Liver (tissue), 7 donors: ENCODE measurements at regions not wholly inside any gene's neighbourhood (a gene's known extent, or its start where the extent isn't known, plus 50 kb on each side); places are given as distances from the start of the nearest gene placed in this dataset.

Experiments
- DNase-seq: peaks from one replicate; pipeline ENCODE4 v3.0.0-alpha.2; 2017; ENCODE audit warnings: low spot score
- H3K27ac ChIP-seq, 2 donors: one replicate each; pipeline ENCODE4 v1.7.0; 2013; ENCODE audit warnings: inconsistent platforms in 2 of 2, low read length in 2 of 2, control low read depth in 1 of 2, low read depth in 1 of 2, mild to moderate bottlenecking in 1 of 2
- H3K27me3 ChIP-seq, 4 donors: one replicate each; pipeline versions ENCODE4 v1.6.1 to v1.7.0; 2013; ENCODE audit warnings: low read length in 3 of 4, inconsistent platforms in 1 of 4, mild to moderate bottlenecking in 1 of 4, moderate library complexity in 1 of 4; ENCODE audit not compliant: control insufficient read depth in 4 of 4, insufficient read depth in 4 of 4
- H3K36me3 ChIP-seq, 4 donors: one replicate each; pipeline versions ENCODE4 v1.6.1 to v1.7.0; 2013; ENCODE audit warnings: low read length in 3 of 4, mild to moderate bottlenecking in 3 of 4, low read depth in 1 of 4, moderate library complexity in 1 of 4; ENCODE audit not compliant: control insufficient read depth in 4 of 4, insufficient read depth in 3 of 4
- H3K4me1 ChIP-seq, 4 donors: one replicate each; pipeline versions ENCODE4 v1.6.1 to v1.7.0; 2013; ENCODE audit warnings: low read length in 3 of 4, mild to moderate bottlenecking in 3 of 4, moderate library complexity in 1 of 4; ENCODE audit not compliant: control insufficient read depth in 4 of 4, insufficient read depth in 4 of 4
- H3K4me3 ChIP-seq, 3 donors: one replicate each; pipeline versions ENCODE4 v1.6.1 to v1.7.0; 2013; ENCODE audit warnings: low read length in 3 of 3, control low read depth in 1 of 3, low read depth in 1 of 3, mild to moderate bottlenecking in 1 of 3
- H3K9ac ChIP-seq, 2 donors: one replicate each; pipeline ENCODE4 v1.7.0; 2013; ENCODE audit warnings: low read length in 2 of 2, mild to moderate bottlenecking in 2 of 2, moderate library complexity in 2 of 2, control low read depth in 1 of 2, low read depth in 1 of 2
- H3K9me3 ChIP-seq, 4 donors: one replicate each; pipeline versions ENCODE4 v1.6.1 to v1.7.0; 2013; ENCODE audit warnings: low read length in 3 of 4; ENCODE audit not compliant: control insufficient read depth in 4 of 4
- EGR1 ChIP-seq, 2 donors: IDR thresholded peaks; 2 replicates each; pipeline ENCODE4 v1.6.1; 2016 to 2018; ENCODE audit warnings: antibody characterized with exemption in 2 of 2, low read depth in 2 of 2
- FOXA2 ChIP-seq: IDR thresholded peaks from 2 replicates; pipeline ENCODE4 v1.6.1; 2016; ENCODE audit warnings: antibody characterized with exemption
- GABPA ChIP-seq, 2 donors: IDR thresholded peaks in 1 of 2; conservative IDR thresholded peaks in 1 of 2; 2 replicates each; pipeline ENCODE4 v1.6.1; 2016; ENCODE audit warnings: antibody characterized with exemption in 2 of 2, mild to moderate bottlenecking in 1 of 2, moderate library complexity in 1 of 2
- HNF4A ChIP-seq, 2 donors: conservative IDR thresholded peaks; 2 replicates each; pipeline ENCODE4 v1.6.1; 2016; ENCODE audit warnings: antibody characterized with exemption in 2 of 2, mild to moderate bottlenecking in 2 of 2
- HNF4G ChIP-seq: IDR thresholded peaks from 2 replicates; pipeline ENCODE4 v1.6.1; 2016; ENCODE audit warnings: antibody characterized with exemption
- JUND ChIP-seq, 2 donors: IDR thresholded peaks; 2 replicates each; pipeline ENCODE4 v1.6.1; 2016; ENCODE audit warnings: antibody characterized with exemption in 2 of 2
- NR2F2 ChIP-seq: IDR thresholded peaks from 2 replicates; pipeline ENCODE4 v1.6.1; 2016; ENCODE audit warnings: antibody characterized with exemption
- RAD21 ChIP-seq, 2 donors: IDR thresholded peaks; 2 replicates each; pipeline ENCODE4 v1.6.1; 2016; ENCODE audit warnings: antibody characterized with exemption in 2 of 2, mild to moderate bottlenecking in 2 of 2
- RXRA ChIP-seq, 2 donors: IDR thresholded peaks; 2 replicates each; pipeline ENCODE4 v1.6.1; 2017 to 2018; ENCODE audit warnings: antibody characterized with exemption in 2 of 2, mild to moderate bottlenecking in 1 of 2
- TAF1 ChIP-seq: conservative IDR thresholded peaks from 2 replicates; pipeline ENCODE4 v1.6.1; 2016; ENCODE audit warnings: antibody characterized with exemption, mild to moderate bottlenecking
- YY1 ChIP-seq: IDR thresholded peaks from 2 replicates; pipeline ENCODE4 v1.6.1; 2016; ENCODE audit warnings: antibody characterized with exemption, mild to moderate bottlenecking
- ZBTB33 ChIP-seq: IDR thresholded peaks from 2 replicates; pipeline ENCODE4 v1.6.1; 2016; ENCODE audit warnings: antibody characterized with exemption
- WGBS: extraction: QIAGEN DNeasy Blood & Tissue Kit; methylation state at CpG from one replicate; pipeline ENCODE4 v1.1.7; 2013; 5-methylcytosine and 5-hydroxymethylcytosine counted together
- TF ChIP-seq, protein P1 (sequence below): IDR thresholded peaks from 2 replicates; pipeline ENCODE4 v1.6.1; 2016; ENCODE audit warnings: antibody characterized with exemption, mild to moderate bottlenecking
- TF ChIP-seq, protein P2 (sequence below): IDR thresholded peaks from 2 replicates; pipeline ENCODE4 v1.6.1; 2016; ENCODE audit warnings: antibody characterized with exemption
- donor health status: healthy.
- donor health status: healthy.
- donor health status: healthy.
- donor health status: healthy.

DNA sequence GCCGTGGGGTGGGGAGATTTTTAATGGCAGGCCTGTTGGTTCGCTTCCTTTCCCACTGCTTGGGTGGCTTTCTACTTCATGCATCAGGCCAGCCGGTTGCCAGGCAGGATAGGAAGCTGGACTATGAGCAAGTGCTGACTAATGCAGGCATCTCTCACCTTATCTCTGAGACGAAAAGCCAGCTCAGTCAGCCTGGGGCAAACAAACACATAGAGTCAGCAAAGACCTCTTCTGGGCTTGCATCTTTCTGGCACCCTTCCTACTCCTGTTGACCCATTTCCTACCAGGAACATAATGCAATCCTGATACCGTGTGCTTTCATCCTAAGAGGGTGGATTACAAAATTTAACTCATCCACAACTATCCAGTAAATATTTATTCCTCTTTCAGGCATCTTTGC is 416.6 kb upstream of the MEX3C start (continued):
- TF ChIP-seq, protein P1, sequence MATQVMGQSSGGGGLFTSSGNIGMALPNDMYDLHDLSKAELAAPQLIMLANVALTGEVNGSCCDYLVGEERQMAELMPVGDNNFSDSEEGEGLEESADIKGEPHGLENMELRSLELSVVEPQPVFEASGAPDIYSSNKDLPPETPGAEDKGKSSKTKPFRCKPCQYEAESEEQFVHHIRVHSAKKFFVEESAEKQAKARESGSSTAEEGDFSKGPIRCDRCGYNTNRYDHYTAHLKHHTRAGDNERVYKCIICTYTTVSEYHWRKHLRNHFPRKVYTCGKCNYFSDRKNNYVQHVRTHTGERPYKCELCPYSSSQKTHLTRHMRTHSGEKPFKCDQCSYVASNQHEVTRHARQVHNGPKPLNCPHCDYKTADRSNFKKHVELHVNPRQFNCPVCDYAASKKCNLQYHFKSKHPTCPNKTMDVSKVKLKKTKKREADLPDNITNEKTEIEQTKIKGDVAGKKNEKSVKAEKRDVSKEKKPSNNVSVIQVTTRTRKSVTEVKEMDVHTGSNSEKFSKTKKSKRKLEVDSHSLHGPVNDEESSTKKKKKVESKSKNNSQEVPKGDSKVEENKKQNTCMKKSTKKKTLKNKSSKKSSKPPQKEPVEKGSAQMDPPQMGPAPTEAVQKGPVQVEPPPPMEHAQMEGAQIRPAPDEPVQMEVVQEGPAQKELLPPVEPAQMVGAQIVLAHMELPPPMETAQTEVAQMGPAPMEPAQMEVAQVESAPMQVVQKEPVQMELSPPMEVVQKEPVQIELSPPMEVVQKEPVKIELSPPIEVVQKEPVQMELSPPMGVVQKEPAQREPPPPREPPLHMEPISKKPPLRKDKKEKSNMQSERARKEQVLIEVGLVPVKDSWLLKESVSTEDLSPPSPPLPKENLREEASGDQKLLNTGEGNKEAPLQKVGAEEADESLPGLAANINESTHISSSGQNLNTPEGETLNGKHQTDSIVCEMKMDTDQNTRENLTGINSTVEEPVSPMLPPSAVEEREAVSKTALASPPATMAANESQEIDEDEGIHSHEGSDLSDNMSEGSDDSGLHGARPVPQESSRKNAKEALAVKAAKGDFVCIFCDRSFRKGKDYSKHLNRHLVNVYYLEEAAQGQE, result no peak

GRCh38 chr18:51614967-51615571 is 417.6 kb upstream of the MEX3C start:
- 68% methylated on average over 7 of the region's 7 CpGs for WGBS
- DNase-seq, result no peak
- no peaks in the 10 kb centered on the region for H3K4me1 ChIP-seq
- TF ChIP-seq, protein P1, result no peak
- no peak for TF ChIP-seq RAD21 (IDR thresholded peaks at IDR 0.05)
- no peak for TF ChIP-seq GABPA (IDR thresholded peaks at IDR 0.05 in 1 of 2, conservative IDR thresholded peaks at IDR 0.05 in 1 of 2)
- no peak for TF ChIP-seq ZBTB33
- no peak for TF ChIP-seq HNF4G
- no peak for TF ChIP-seq HNF4A (conservative IDR thresholded peaks at IDR 0.05)
- TF ChIP-seq NR2F2, result no peak
- TF ChIP-seq FOXA2, result no peak
- no peak for TF ChIP-seq JUND (IDR thresholded peaks at IDR 0.05)
- TF ChIP-seq, protein P2, sequence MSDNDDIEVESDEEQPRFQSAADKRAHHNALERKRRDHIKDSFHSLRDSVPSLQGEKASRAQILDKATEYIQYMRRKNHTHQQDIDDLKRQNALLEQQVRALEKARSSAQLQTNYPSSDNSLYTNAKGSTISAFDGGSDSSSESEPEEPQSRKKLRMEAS, result no peak
- no peak for TF ChIP-seq YY1
- TF ChIP-seq EGR1 (IDR thresholded peaks at IDR 0.05; ENCODE audit: low read depth in 2 of 2), result no peak
- no peak for TF ChIP-seq RXRA (IDR thresholded peaks at IDR 0.05)
- no peak for TF ChIP-seq TAF1
- no peak overlapping the region for H3K9ac ChIP-seq
- H3K4me3 ChIP-seq, result no peak overlapping the region
- H3K9me3 ChIP-seq, result no peaks in the 10 kb centered on the region
- no peaks in the 10 kb centered on the region for H3K27me3 ChIP-seq
- H3K36me3 ChIP-seq, result no peaks in the 10 kb centered on the region
- no peak overlapping the region for H3K27ac ChIP-seq
